Esophagus muscularis mucosa (tissue), 4 donors: ENCODE measurements at regions not wholly inside any gene's neighbourhood (a gene's known extent, or its start where the extent isn't known, plus 50 kb on each side); places are given as distances from the start of the nearest gene placed in this dataset.
"Not testable (repeated sequence)": the region's sequence is repeated elsewhere in the genome, so short reads cannot be mapped to it uniquely, and the experiment has no call there.

Experiments used
- DNase-seq: peaks from one replicate; pipeline ENCODE4 v3.0.0-alpha.2; 2017; ENCODE audit errors: extremely low spot score
- H3K27ac ChIP-seq, 4 donors: fragments of 200-600 bp; sonication (generic); replicated peaks in 1 of 4; 1 replicate in 3 of 4; 2 replicates in 1 of 4; pipeline ENCODE4 v1.5.1; 2016 to 2019; ENCODE audit warnings: mild to moderate bottlenecking in 1 of 4
- H3K27me3 ChIP-seq, 4 donors: fragments of 200-600 bp; sonication (generic); one replicate each; pipeline versions ENCODE4 v1.5.1 to v1.6.0; 2016 to 2019
- H3K36me3 ChIP-seq, 4 donors: fragments of 200-600 bp; sonication (generic); one replicate each; pipeline ENCODE4 v1.5.1; 2016 to 2019
- H3K4me1 ChIP-seq, 4 donors: fragments of 200-600 bp; sonication (generic); one replicate each; pipeline ENCODE4 v1.5.1; 2016 to 2019
- H3K4me3 ChIP-seq, 4 donors: fragments of 200-600 bp; sonication (generic); 1 replicate in 2 of 4; 2 replicates in 2 of 4; pipeline ENCODE4 v1.5.1; 2016 to 2019; ENCODE audit warnings: mild to moderate bottlenecking in 4 of 4, moderate library complexity in 1 of 4
- H3K9me3 ChIP-seq, 4 donors: fragments of 200-600 bp; sonication (generic); 1 replicate in 3 of 4; 2 replicates in 1 of 4; pipeline ENCODE4 v1.5.1; 2016 to 2019
- CTCF ChIP-seq, 3 experiments: fragments of 200-600 bp in 2 of 3; fragments of 450-650 bp in 1 of 3; sonication (generic) in 2 of 3; IDR thresholded peaks; one replicate each; pipeline ENCODE4 v1.5.1; 2017 to 2019; ENCODE audit warnings: antibody characterized with exemption in 3 of 3, mild to moderate bottlenecking in 2 of 3, moderate library complexity in 1 of 3
- EP300 ChIP-seq: sonication (generic); formaldehyde crosslinking; IDR thresholded peaks from one replicate; pipeline ENCODE4 v1.6.1; 2017; ENCODE audit warnings: antibody characterized with exemption
- POLR2A ChIP-seq: fragments of 450-650 bp; IDR thresholded peaks from one replicate; pipeline ENCODE4 v1.6.1; 2017; ENCODE audit warnings: antibody characterized with exemption, moderate library complexity, mild to moderate bottlenecking, low read depth
- POLR2AphosphoS5 ChIP-seq, 2 donors: sonication (generic); formaldehyde crosslinking; IDR thresholded peaks; one replicate each; pipeline ENCODE4 v1.6.1; 2017; ENCODE audit warnings: antibody characterized with exemption in 2 of 2
- WGBS: methylation state at CpG from one replicate; pipeline ENCODE4 v1.1.5; 2018; 5-methylcytosine and 5-hydroxymethylcytosine counted together
- intact Hi-C: fragments of 100-400 bp; cut with DNase I; formaldehyde crosslinking; loops from one replicate; pipeline ENCODE4 v1.15.1; 2023

- H3K27me3 ChIP-seq = no peaks in the 10 kb centered on the region
- no peak overlapping the region for H3K4me3 ChIP-seq
- WGBS = 82% methylated on average over 1 of the region's 1 CpG
- no peak overlapping the region for H3K27ac ChIP-seq
- H3K36me3 ChIP-seq = no peaks in the 10 kb centered on the region
- H3K9me3 ChIP-seq = no peaks in the 10 kb centered on the region
- TF ChIP-seq CTCF (IDR thresholded peaks at IDR 0.05) (no peak), EP300 (no peak), POLR2A (no peak), POLR2AphosphoS5 (IDR thresholded peaks at IDR 0.05) (no peak)
- H3K4me1 ChIP-seq = no peaks in the 10 kb centered on the region
- intact Hi-C loops = no loop called here
- DNase-seq = no peak
Measured at GRCh38 chr2:194385376-194385775, 1271.7 kb upstream of the SLC39A10 start.

- Histone ChIP-seq H3K27ac (no peak overlapping the region), H3K27me3 (no peaks in the 10 kb centered on the region), H3K4me1 (no peaks in the 10 kb centered on the region), H3K9me3 (no peaks in the 10 kb centered on the region), H3K36me3 (no peaks in the 10 kb centered on the region), H3K4me3 (no peak overlapping the region)
- no peak for TF ChIP-seq POLR2AphosphoS5 (IDR thresholded peaks at IDR 0.05)
- no peak for TF ChIP-seq EP300
- no peak for TF ChIP-seq POLR2A
- no peak for TF ChIP-seq CTCF (IDR thresholded peaks at IDR 0.05)
- DNase-seq = no peak
- intact Hi-C loops = no loop called here
- 43% methylated on average over 1 of the region's 1 CpG for WGBS
Measured at GRCh38 chr2:194383401-194383800, 1273.6 kb upstream of the SLC39A10 start.

GRCh38 chr2:194382221-194382620, 1274.8 kb upstream of the SLC39A10 start:
- DNase-seq = no peak
- no peak for TF ChIP-seq EP300
- no peak for TF ChIP-seq POLR2AphosphoS5 (IDR thresholded peaks at IDR 0.05)
- TF ChIP-seq POLR2A = no peak
- no peak for TF ChIP-seq CTCF (IDR thresholded peaks at IDR 0.05)
- Histone ChIP-seq H3K9me3 (no peaks in the 10 kb centered on the region), H3K36me3 (no peaks in the 10 kb centered on the region), H3K27me3 (no peaks in the 10 kb centered on the region), H3K4me3 (no peak overlapping the region), H3K27ac (no peak overlapping the region), H3K4me1 (no peaks in the 10 kb centered on the region)
- intact Hi-C loops = no loop called here

GRCh38 chr2:194380011-194380410, 1277.0 kb upstream of the SLC39A10 start:
- no peak for DNase-seq
- Histone ChIP-seq H3K27me3 (no peaks in the 10 kb centered on the region), H3K4me1 (no peaks in the 10 kb centered on the region), H3K36me3 (no peaks in the 10 kb centered on the region), H3K9me3 (no peaks in the 10 kb centered on the region), H3K4me3 (no peak overlapping the region), H3K27ac (no peak overlapping the region)
- intact Hi-C loops = no loop called here
- TF ChIP-seq EP300 (no peak), POLR2A (no peak), CTCF (IDR thresholded peaks at IDR 0.05) (no peak), POLR2AphosphoS5 (IDR thresholded peaks at IDR 0.05) (no peak)
- WGBS = 85% methylated on average over 1 of the region's 1 CpG

GRCh38 chr2:194367390-194367789, 1289.6 kb upstream of the SLC39A10 start:
- intact Hi-C loops, H3K27ac ChIP-seq, H3K36me3 ChIP-seq, DNase-seq, H3K4me3 ChIP-seq, H3K27me3 ChIP-seq, H3K4me1 ChIP-seq: not testable (repeated sequence)
- 73% methylated on average over 3 of the region's 3 CpGs for WGBS
- H3K9me3 ChIP-seq = peaks cover 0 to 12% (median 3%) of the 10 kb centered on the region in 4 donors
